Spleen (tissue), 7 donors: ENCODE measurements at regions not wholly inside any gene's neighbourhood (a gene's known extent, or its start where the extent isn't known, plus 50 kb on each side); places are given as distances from the start of the nearest gene placed in this dataset.

Experiments used
- POLR2A ChIP-seq, 3 donors: fragments of 450-650 bp; IDR thresholded peaks; one replicate each; pipeline ENCODE4 v1.5.1; 2017; ENCODE audit warnings: antibody characterized with exemption in 3 of 3, mild to moderate bottlenecking in 1 of 3
- POLR2AphosphoS5 ChIP-seq, 3 donors: sonication (generic); formaldehyde crosslinking; IDR thresholded peaks; one replicate each; pipeline ENCODE4 v1.5.1; 2017; ENCODE audit warnings: antibody characterized with exemption in 3 of 3
- TF ChIP-seq, protein P1 (sequence below), 11 experiments: fragments of 200-600 bp in 7 of 11; fragments of 450-650 bp in 4 of 11; sonication (generic) in 4 of 11; IDR thresholded peaks in 8 of 11; conservative IDR thresholded peaks in 3 of 11; 1 replicate in 7 of 11; 2 replicates in 4 of 11; pipeline versions ENCODE4 v1.4.0 to v1.8.0; 2016 to 2021; ENCODE audit warnings: antibody characterized with exemption in 11 of 11, inconsistent platforms in 4 of 11, mild to moderate bottlenecking in 1 of 11
- donor health status: DM: no; HTN: no; CAD: no; lungs with moderate emphysema.
- donor health status: DM: no; HTN: no; CAD: no.
- donor health status: DM: no; HTN: no; CAD: no.

DNA sequence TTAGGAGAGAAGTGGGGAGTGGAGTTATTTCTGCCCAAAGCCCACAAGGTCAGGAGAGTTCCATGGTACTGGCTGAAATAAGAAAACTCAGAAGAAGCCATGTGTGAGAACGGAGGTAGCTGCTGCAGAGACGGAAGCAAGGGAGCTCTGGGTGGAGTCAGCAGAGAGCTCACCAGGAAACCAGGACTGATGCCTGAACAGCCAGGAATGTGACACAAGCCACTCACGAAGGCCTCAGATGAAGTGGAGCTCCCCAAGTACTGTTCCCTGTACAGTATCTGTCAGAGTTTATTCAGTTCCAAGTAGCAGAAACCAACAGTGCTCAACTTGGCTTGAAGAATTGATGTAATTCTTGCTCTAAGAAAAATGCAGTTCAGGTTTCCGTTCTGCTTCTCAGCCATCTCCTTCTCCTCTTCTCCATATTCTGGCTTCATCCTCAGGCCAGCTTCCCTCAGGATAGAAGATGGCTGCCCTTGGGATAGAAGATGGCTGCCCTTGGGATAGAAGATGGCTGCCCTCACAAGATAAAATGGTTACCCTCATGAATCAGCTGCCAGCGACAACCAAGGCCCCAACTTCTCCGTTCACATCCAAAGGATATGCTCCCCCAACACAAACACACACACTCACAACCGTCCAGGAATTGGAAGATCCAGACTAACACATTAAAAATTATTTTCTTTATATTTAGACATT lies 117.4 kb upstream of the SH3BP4 start:
- TF ChIP-seq, protein P1, sequence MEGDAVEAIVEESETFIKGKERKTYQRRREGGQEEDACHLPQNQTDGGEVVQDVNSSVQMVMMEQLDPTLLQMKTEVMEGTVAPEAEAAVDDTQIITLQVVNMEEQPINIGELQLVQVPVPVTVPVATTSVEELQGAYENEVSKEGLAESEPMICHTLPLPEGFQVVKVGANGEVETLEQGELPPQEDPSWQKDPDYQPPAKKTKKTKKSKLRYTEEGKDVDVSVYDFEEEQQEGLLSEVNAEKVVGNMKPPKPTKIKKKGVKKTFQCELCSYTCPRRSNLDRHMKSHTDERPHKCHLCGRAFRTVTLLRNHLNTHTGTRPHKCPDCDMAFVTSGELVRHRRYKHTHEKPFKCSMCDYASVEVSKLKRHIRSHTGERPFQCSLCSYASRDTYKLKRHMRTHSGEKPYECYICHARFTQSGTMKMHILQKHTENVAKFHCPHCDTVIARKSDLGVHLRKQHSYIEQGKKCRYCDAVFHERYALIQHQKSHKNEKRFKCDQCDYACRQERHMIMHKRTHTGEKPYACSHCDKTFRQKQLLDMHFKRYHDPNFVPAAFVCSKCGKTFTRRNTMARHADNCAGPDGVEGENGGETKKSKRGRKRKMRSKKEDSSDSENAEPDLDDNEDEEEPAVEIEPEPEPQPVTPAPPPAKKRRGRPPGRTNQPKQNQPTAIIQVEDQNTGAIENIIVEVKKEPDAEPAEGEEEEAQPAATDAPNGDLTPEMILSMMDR (IDR thresholded peaks at IDR 0.05 in 8 of 11, conservative IDR thresholded peaks at IDR 0.05 in 3 of 11): no peak
- TF ChIP-seq POLR2A (IDR thresholded peaks at IDR 0.05): no peak
- no peak for TF ChIP-seq POLR2AphosphoS5 (IDR thresholded peaks at IDR 0.05)
